Skeletal muscle cell (primary cell): ENCODE measurements at regions not wholly inside any gene's neighbourhood (a gene's known extent, or its start where the extent isn't known, plus 50 kb on each side); places are given as distances from the start of the nearest gene placed in this dataset.
A peak's percentile ranks its signal among the peaks of the same experiment; 100 is the strongest.
"Not testable (repeated sequence)": the region's sequence is repeated elsewhere in the genome, so short reads cannot be mapped to it uniquely, and the experiment has no call there.

ENCODE experiments used
- DNase-seq: peaks from one replicate; pipeline ENCODE4 v3.0.0-alpha.2; 2010; ENCODE audit warnings: low read depth
- H3K4me3 ChIP-seq: 2 replicates; pipeline ENCODE4 v1.5.1; 2011; ENCODE audit warnings: low read depth, mild to moderate bottlenecking, control low read depth, low read length, moderate library complexity

- DNase-seq = no peak
- H3K4me3 ChIP-seq = no peak overlapping the region
Observed at GRCh38 chr4:164116286-164116685, 621.8 kb downstream of the TMA16 start.

- DNase-seq = no peak
- H3K4me3 ChIP-seq = no peak overlapping the region
Observed at GRCh38 chr4:164134388-164134787, 619.5 kb upstream of the SMIM31 start.

GRCh38 chr4:164136180-164136616 is 617.7 kb upstream of the SMIM31 start:
- no peak overlapping the region for H3K4me3 ChIP-seq
- peak; percentile 39 for DNase-seq

- DNase-seq = no peak
- H3K4me3 ChIP-seq = no peak overlapping the region
Observed at GRCh38 chr4:164138521-164138920, 615.4 kb upstream of the SMIM31 start.

- DNase-seq = no peak
- no peak overlapping the region for H3K4me3 ChIP-seq
Observed at GRCh38 chr4:164139291-164139690, 614.6 kb upstream of the SMIM31 start.

- not testable (repeated sequence) for H3K4me3 ChIP-seq, DNase-seq
Observed at GRCh38 chr4:164141755-164142375, 612.1 kb upstream of the SMIM31 start.

GRCh38 chr4:164154416-164154815 is 599.5 kb upstream of the SMIM31 start:
- H3K4me3 ChIP-seq = no peak overlapping the region
- DNase-seq = no peak

- DNase-seq = peak; percentile 29
- no peak overlapping the region for H3K4me3 ChIP-seq
Observed at GRCh38 chr4:164169591-164169990, 584.3 kb upstream of the SMIM31 start.

- H3K4me3 ChIP-seq = no peak overlapping the region
- DNase-seq = no peak
Observed at GRCh38 chr4:164177153-164177552, 576.8 kb upstream of the SMIM31 start.

- DNase-seq = no peak
- no peak overlapping the region for H3K4me3 ChIP-seq
Observed at GRCh38 chr4:164177753-164178152, 576.2 kb upstream of the SMIM31 start.

- no peak overlapping the region for H3K4me3 ChIP-seq
- no peak for DNase-seq
Observed at GRCh38 chr4:164188236-164188635, 565.7 kb upstream of the SMIM31 start.

GRCh38 chr4:164192844-164193243 is 561.1 kb upstream of the SMIM31 start:
- DNase-seq = no peak
- no peak overlapping the region for H3K4me3 ChIP-seq

GRCh38 chr4:164193676-164194075 is 560.3 kb upstream of the SMIM31 start:
- no peak for DNase-seq

GRCh38 chr4:164197556-164197955 is 556.4 kb upstream of the SMIM31 start:
- H3K4me3 ChIP-seq = no peak overlapping the region
- DNase-seq = no peak

More at GRCh38 chr4:164193676-164194075, 560.3 kb upstream of the SMIM31 start:
- H3K4me3 ChIP-seq = no peak overlapping the region

- H3K4me3 ChIP-seq = no peak overlapping the region
- DNase-seq = no peak
Observed at GRCh38 chr4:164203476-164203875, 550.5 kb upstream of the SMIM31 start.

GRCh38 chr4:164204434-164204833 is 549.5 kb upstream of the SMIM31 start:
- H3K4me3 ChIP-seq = no peak overlapping the region
- DNase-seq = no peak

- no peak overlapping the region for H3K4me3 ChIP-seq
- no peak for DNase-seq
Observed at GRCh38 chr4:164207460-164207859, 546.5 kb upstream of the SMIM31 start.

- no peak overlapping the region for H3K4me3 ChIP-seq
- no peak for DNase-seq
Observed at GRCh38 chr4:164210377-164210776, 543.6 kb upstream of the SMIM31 start.

GRCh38 chr4:164212134-164212533 is 541.8 kb upstream of the SMIM31 start:
- DNase-seq = no peak
- no peak overlapping the region for H3K4me3 ChIP-seq

- no peak overlapping the region for H3K4me3 ChIP-seq
- no peak for DNase-seq
Observed at GRCh38 chr4:164212714-164213113, 541.2 kb upstream of the SMIM31 start.

- DNase-seq = no peak
- no peak overlapping the region for H3K4me3 ChIP-seq
Observed at GRCh38 chr4:164215113-164215741, 538.7 kb upstream of the SMIM31 start.
